SK-N-SH treated with all-trans-retinoic acid at 6 μM for 48 hours (cell line): ENCODE measurements at regions not wholly inside any gene's neighbourhood (a gene's known extent, or its start where the extent isn't known, plus 50 kb on each side); places are given as distances from the start of the nearest gene placed in this dataset.

ENCODE experiments used
- ATAC-seq: fragments of 200-7000 bp; cut with Tn5 transposase; 3 replicates; pipeline ENCODE4 v1.9.1; 2020; ENCODE audit warnings: mild to moderate bottlenecking, moderate library complexity
- ARNTL ChIP-seq: fragments of 450-650 bp; formaldehyde crosslinking; IDR thresholded peaks from 2 replicates; pipeline ENCODE4 v1.5.0; 2020; ENCODE audit warnings: low read depth, mild to moderate bottlenecking, moderate library complexity, borderline replicate concordance
- BACH2 ChIP-seq: fragments of 250-450 bp; sonication (Bioruptor Pico); IDR thresholded peaks from 2 replicates; pipeline ENCODE4 v1.9.0; 2021; ENCODE audit warnings: mild to moderate bottlenecking, borderline replicate concordance
- CREB5 ChIP-seq: fragments of 250-450 bp; sonication (Bioruptor Pico); IDR thresholded peaks from 2 replicates; pipeline ENCODE4 v1.5.1; 2020; ENCODE audit warnings: low read depth, mild to moderate bottlenecking, moderate library complexity
- CSDC2 ChIP-seq: fragments of 250-450 bp; sonication (Bioruptor Pico); IDR thresholded peaks from 2 replicates; pipeline ENCODE4 v1.5.0; 2020; ENCODE audit warnings: mild to moderate bottlenecking, moderate library complexity
- CSRNP3 ChIP-seq: fragments of 250-450 bp; sonication (Bioruptor Pico); IDR thresholded peaks from 2 replicates; pipeline ENCODE4 v1.5.1; 2021; ENCODE audit warnings: mild to moderate bottlenecking, moderate library complexity
- ESRRG ChIP-seq: fragments of 250-450 bp; sonication (Bioruptor Pico); IDR thresholded peaks from 2 replicates; pipeline ENCODE4 v1.6.1; 2021; ENCODE audit warnings: mild to moderate bottlenecking
- GLIS3 ChIP-seq: fragments of 250-450 bp; sonication (Bioruptor Pico); IDR thresholded peaks from 2 replicates; pipeline ENCODE4 v1.5.0; 2020; ENCODE audit warnings: mild to moderate bottlenecking, moderate library complexity
- ISL1 ChIP-seq: fragments of 250-450 bp; sonication (Bioruptor Pico); IDR thresholded peaks from 2 replicates; pipeline ENCODE4 v2.1.2; 2022; ENCODE audit warnings: mild to moderate bottlenecking, moderate library complexity
- OSR1 ChIP-seq: fragments of 250-450 bp; sonication (Bioruptor Pico); IDR thresholded peaks from 2 replicates; pipeline ENCODE4 v1.8.0; 2022; ENCODE audit warnings: moderate library complexity, mild to moderate bottlenecking, inconsistent platforms
- PATZ1 ChIP-seq: fragments of 250-450 bp; sonication (Bioruptor Pico); IDR thresholded peaks from 2 replicates; pipeline ENCODE4 v1.8.0; 2020; ENCODE audit warnings: mild to moderate bottlenecking, moderate library complexity, borderline replicate concordance
- POU6F1 ChIP-seq: fragments of 250-450 bp; sonication (Bioruptor Pico); IDR thresholded peaks from 2 replicates; pipeline ENCODE4 v1.8.0; 2021; ENCODE audit warnings: low read depth, mild to moderate bottlenecking, moderate library complexity, borderline replicate concordance
- PPARA ChIP-seq: fragments of 250-450 bp; sonication (Bioruptor Pico); IDR thresholded peaks from 2 replicates; pipeline ENCODE4 v1.5.0; 2020; ENCODE audit warnings: mild to moderate bottlenecking, borderline replicate concordance
- SNAI2 ChIP-seq: fragments of 250-450 bp; sonication (Bioruptor Pico); IDR thresholded peaks from 2 replicates; pipeline ENCODE4 v1.5.0; 2020; ENCODE audit warnings: mild to moderate bottlenecking, moderate library complexity
- TSHZ2 ChIP-seq: fragments of 250-450 bp; sonication (Bioruptor Pico); IDR thresholded peaks from 2 replicates; pipeline ENCODE4 v1.5.0; 2020; ENCODE audit warnings: mild to moderate bottlenecking, moderate library complexity
- ZFP3 ChIP-seq: fragments of 250-450 bp; sonication (Bioruptor Pico); IDR thresholded peaks from 2 replicates; pipeline ENCODE4 v1.5.0; 2020; ENCODE audit warnings: mild to moderate bottlenecking, moderate library complexity
- ZFP30 ChIP-seq: fragments of 450-650 bp; formaldehyde crosslinking; IDR thresholded peaks from 2 replicates; pipeline ENCODE4 v1.5.0; 2022; ENCODE audit warnings: mild to moderate bottlenecking, moderate library complexity
- ZNF70 ChIP-seq: fragments of 450-650 bp; formaldehyde crosslinking; IDR thresholded peaks from 2 replicates; pipeline ENCODE4 v1.5.0; 2020; ENCODE audit warnings: mild to moderate bottlenecking, moderate library complexity
- ZNF8 ChIP-seq: fragments of 450-650 bp; formaldehyde crosslinking; IDR thresholded peaks from 2 replicates; pipeline ENCODE4 v1.5.0; 2020; ENCODE audit warnings: mild to moderate bottlenecking, moderate library complexity

GRCh38 chr1:55334797-55335196, 119.6 kb upstream of the USP24 start:
- no peak for TF ChIP-seq OSR1 (CRISPR knock-in tag)
- TF ChIP-seq PPARA (CRISPR knock-in tag): no peak
- no peak for TF ChIP-seq CSRNP3 (CRISPR knock-in tag)
- no peak for TF ChIP-seq ESRRG (CRISPR knock-in tag)
- no peak for TF ChIP-seq ZNF70 (CRISPR knock-in tag)
- TF ChIP-seq ARNTL: no peak
- no peak for TF ChIP-seq ZFP3
- no peak for TF ChIP-seq ZNF8 (CRISPR knock-in tag)
- no peak for TF ChIP-seq SNAI2 (CRISPR knock-in tag)
- no peak for TF ChIP-seq POU6F1 (CRISPR knock-in tag)
- TF ChIP-seq CSDC2 (CRISPR knock-in tag): no peak
- no peak for TF ChIP-seq ZFP30 (CRISPR knock-in tag)
- no peak for TF ChIP-seq GLIS3 (CRISPR knock-in tag)
- ATAC-seq: no peak

- ATAC-seq: no peak
- no peak for TF ChIP-seq ESRRG (CRISPR knock-in tag)
- TF ChIP-seq POU6F1 (CRISPR knock-in tag): no peak
- no peak for TF ChIP-seq BACH2
- TF ChIP-seq CSDC2 (CRISPR knock-in tag): no peak
- no peak for TF ChIP-seq TSHZ2
- TF ChIP-seq OSR1 (CRISPR knock-in tag): no peak
- no peak for TF ChIP-seq ZFP3
- TF ChIP-seq CSRNP3 (CRISPR knock-in tag): no peak
- no peak for TF ChIP-seq GLIS3 (CRISPR knock-in tag)
- TF ChIP-seq ISL1: no peak
- TF ChIP-seq ZFP30 (CRISPR knock-in tag): no peak
- no peak for TF ChIP-seq PATZ1 (CRISPR knock-in tag)
- no peak for TF ChIP-seq CREB5 (CRISPR knock-in tag)
- TF ChIP-seq, all 23 proteins: peak for 0
Measured at GRCh38 chr1:55334160-55334559, 119.0 kb upstream of the USP24 start.
